T-helper 1 cell treated with Interleukin-12 subunit alpha and Interleukin-12 subunit beta and Interleukin-4 antibody, amounts not matched to agents 30 ng/mL and 1 ng/mL, for 36 hours (primary cell): ENCODE measurements at regions not wholly inside any gene's neighbourhood (a gene's known extent, or its start where the extent isn't known, plus 50 kb on each side); places are given as distances from the start of the nearest gene placed in this dataset.
"Not testable (repeated sequence)": the region's sequence is repeated elsewhere in the genome, so short reads cannot be mapped to it uniquely, and the experiment has no call there.

Source experiments
- intact Hi-C: fragments of 100-400 bp; cut with micrococcal nuclease; formaldehyde crosslinking; loops from one replicate; pipeline ENCODE4 v1.15.1; 2024

- intact Hi-C loops, result not testable (repeated sequence)
These were observed 159.4 kb downstream of the SKIDA1 start for GRCh38 chr10:21366108-21366507.

GRCh38 chr10:21364196-21365114, 161.0 kb downstream of the SKIDA1 start:
- intact Hi-C loops, result no loop called here

- intact Hi-C loops, result no loop called here
These were observed 161.8 kb downstream of the SKIDA1 start for GRCh38 chr10:21363731-21364104.

- intact Hi-C loops, result no loop called here
These were observed 162.3 kb downstream of the SKIDA1 start for GRCh38 chr10:21363092-21363730.

- intact Hi-C loops, result no loop called here
These were observed 166.3 kb downstream of the SKIDA1 start for GRCh38 chr10:21359202-21359601.

- intact Hi-C loops, result no loop called here
These were observed 169.9 kb downstream of the SKIDA1 start for GRCh38 chr10:21355591-21356011.

- intact Hi-C loops, result no loop called here
These were observed 172.6 kb downstream of the SKIDA1 start for GRCh38 chr10:21352886-21353285.

GRCh38 chr10:21351594-21351993, 173.9 kb downstream of the SKIDA1 start:
- intact Hi-C loops, result not testable (repeated sequence)

GRCh38 chr10:21349912-21350286, 175.6 kb downstream of the SKIDA1 start:
- intact Hi-C loops, result no loop called here

GRCh38 chr10:21347785-21348170, 177.7 kb downstream of the SKIDA1 start:
- intact Hi-C loops, result no loop called here

- intact Hi-C loops, result no loop called here
These were observed 178.3 kb downstream of the SKIDA1 start for GRCh38 chr10:21347043-21347784.

- intact Hi-C loops, result no loop called here
These were observed 182.4 kb downstream of the SKIDA1 start for GRCh38 chr10:21343087-21343486.

- intact Hi-C loops, result not testable (repeated sequence)
These were observed 183.0 kb downstream of the SKIDA1 start for GRCh38 chr10:21342499-21342898.

GRCh38 chr10:21340331-21340730, 185.2 kb downstream of the SKIDA1 start:
- intact Hi-C loops, result no loop called here

- intact Hi-C loops, result no loop called here
These were observed 188.2 kb downstream of the SKIDA1 start for GRCh38 chr10:21337171-21337792.

GRCh38 chr10:21336476-21337170, 188.9 kb downstream of the SKIDA1 start:
- intact Hi-C loops, result no loop called here

GRCh38 chr10:21334891-21335696, 190.4 kb downstream of the SKIDA1 start:
- intact Hi-C loops, result no loop called here

GRCh38 chr10:21330628-21331020, 194.9 kb downstream of the SKIDA1 start:
- intact Hi-C loops, result no loop called here

- intact Hi-C loops, result no loop called here
These were observed 195.4 kb downstream of the SKIDA1 start for GRCh38 chr10:21329995-21330627.
